Left kidney (tissue), 1 donor: ENCODE measurements at regions not wholly inside any gene's neighbourhood (a gene's known extent, or its start where the extent isn't known, plus 50 kb on each side); places are given as distances from the start of the nearest gene placed in this dataset.

Source experiments
- DNase-seq: peaks from one replicate; pipeline ENCODE4 v3.0.0-alpha.2; 2013

GRCh38 chr16:66315210-66315825, 51.2 kb upstream of the CDH5 start:
- DNase-seq = peak; percentile 80

- no peak for DNase-seq
These were observed 55.2 kb upstream of the CDH5 start for GRCh38 chr16:66311306-66311705.

GRCh38 chr16:66309215-66309807, 57.2 kb upstream of the CDH5 start:
- no peak for DNase-seq

GRCh38 chr16:66308096-66308495, 58.4 kb upstream of the CDH5 start:
- DNase-seq = no peak

- DNase-seq = no peak
These were observed 59.9 kb upstream of the CDH5 start for GRCh38 chr16:66306366-66307150.

- no peak for DNase-seq
These were observed 61.5 kb upstream of the CDH5 start for GRCh38 chr16:66304961-66305360.

- no peak for DNase-seq
These were observed 62.3 kb upstream of the CDH5 start for GRCh38 chr16:66304151-66304550.

GRCh38 chr16:66300501-66300900, 66.0 kb upstream of the CDH5 start:
- no peak for DNase-seq

GRCh38 chr16:66300037-66300436, 66.5 kb upstream of the CDH5 start:
- no peak for DNase-seq

- no peak for DNase-seq
These were observed 67.1 kb upstream of the CDH5 start for GRCh38 chr16:66299349-66299748.

GRCh38 chr16:66298571-66299120, 67.8 kb upstream of the CDH5 start:
- DNase-seq = no peak

GRCh38 chr16:66298006-66298405, 68.5 kb upstream of the CDH5 start:
- no peak for DNase-seq

GRCh38 chr16:66296591-66296990, 69.9 kb upstream of the CDH5 start:
- no peak for DNase-seq

GRCh38 chr16:66295761-66296546, 70.5 kb upstream of the CDH5 start:
- no peak for DNase-seq

- no peak for DNase-seq
These were observed 71.3 kb upstream of the CDH5 start for GRCh38 chr16:66295213-66295612.

GRCh38 chr16:66294507-66294906, 72.0 kb upstream of the CDH5 start:
- DNase-seq = no peak

GRCh38 chr16:66293932-66294331, 72.6 kb upstream of the CDH5 start:
- DNase-seq = no peak

GRCh38 chr16:66293207-66293735, 73.2 kb upstream of the CDH5 start:
- DNase-seq = no peak

- no peak for DNase-seq
These were observed 74.1 kb upstream of the CDH5 start for GRCh38 chr16:66292241-66292935.

GRCh38 chr16:66291833-66292232, 74.7 kb upstream of the CDH5 start:
- DNase-seq = no peak

- DNase-seq = no peak
These were observed 76.1 kb upstream of the CDH5 start for GRCh38 chr16:66290431-66290830.

GRCh38 chr16:66289986-66290385, 76.5 kb upstream of the CDH5 start:
- DNase-seq = no peak
